NCI-H774 (cell line): ENCODE measurements at regions not wholly inside any gene's neighbourhood (a gene's known extent, or its start where the extent isn't known, plus 50 kb on each side); places are given as distances from the start of the nearest gene placed in this dataset.

ENCODE experiments used
- DNase-seq: peaks from one replicate; lab custom pipeline; 2025; lab: John Stamatoyannopoulos, UW

DNA sequence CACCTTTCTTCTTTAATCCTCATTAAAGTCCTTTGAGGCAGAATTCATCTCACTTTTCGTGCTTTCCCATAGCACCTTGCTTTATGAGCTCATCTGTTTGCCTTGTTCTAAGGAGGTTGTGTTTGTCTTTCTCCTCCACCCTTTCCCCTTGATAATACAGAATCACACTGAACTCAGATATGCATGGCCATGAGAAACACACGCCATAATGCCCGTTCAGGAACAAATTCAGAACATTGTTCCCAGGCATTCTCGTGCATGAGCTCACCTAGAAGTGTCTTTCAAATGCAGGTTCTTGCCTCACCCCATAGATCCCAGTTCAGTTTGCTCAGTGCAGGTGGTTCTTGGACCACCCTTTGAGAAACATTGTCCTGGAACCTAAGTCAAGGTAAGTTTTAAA, 71.1 kb downstream of the TMEM114 start:
- DNase-seq: no peak

GRCh38 chr16:8517280-8517679, 73.0 kb downstream of the TMEM114 start:
- DNase-seq: no peak

DNA sequence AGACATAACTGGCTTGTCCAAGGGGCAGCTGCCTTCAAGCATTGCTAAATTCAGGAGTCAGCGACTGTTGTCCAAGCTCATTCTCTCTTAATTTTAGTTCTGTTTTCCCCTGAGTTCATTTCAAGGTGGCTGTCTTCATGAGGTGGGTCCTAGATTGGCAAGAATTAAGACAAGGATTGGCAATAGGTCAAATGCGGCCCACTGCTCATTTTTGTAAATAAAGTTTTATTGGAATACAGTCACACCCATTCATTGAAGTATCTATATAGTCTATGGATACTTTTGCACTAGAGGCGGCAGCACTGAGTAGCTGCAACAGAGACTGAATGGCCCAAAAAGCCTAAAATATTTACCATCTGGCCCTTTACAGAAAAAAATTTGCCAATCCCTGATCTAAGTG, 73.8 kb downstream of the TMEM114 start:
- DNase-seq: no peak

- DNase-seq: no peak
Measured at GRCh38 chr16:8512941-8513624, 77.2 kb downstream of the TMEM114 start.

- no peak for DNase-seq
Measured at GRCh38 chr16:8511464-8511863, 78.8 kb downstream of the TMEM114 start.

GRCh38 chr16:8510160-8510559, 80.2 kb downstream of the TMEM114 start:
- DNase-seq: no peak

DNA sequence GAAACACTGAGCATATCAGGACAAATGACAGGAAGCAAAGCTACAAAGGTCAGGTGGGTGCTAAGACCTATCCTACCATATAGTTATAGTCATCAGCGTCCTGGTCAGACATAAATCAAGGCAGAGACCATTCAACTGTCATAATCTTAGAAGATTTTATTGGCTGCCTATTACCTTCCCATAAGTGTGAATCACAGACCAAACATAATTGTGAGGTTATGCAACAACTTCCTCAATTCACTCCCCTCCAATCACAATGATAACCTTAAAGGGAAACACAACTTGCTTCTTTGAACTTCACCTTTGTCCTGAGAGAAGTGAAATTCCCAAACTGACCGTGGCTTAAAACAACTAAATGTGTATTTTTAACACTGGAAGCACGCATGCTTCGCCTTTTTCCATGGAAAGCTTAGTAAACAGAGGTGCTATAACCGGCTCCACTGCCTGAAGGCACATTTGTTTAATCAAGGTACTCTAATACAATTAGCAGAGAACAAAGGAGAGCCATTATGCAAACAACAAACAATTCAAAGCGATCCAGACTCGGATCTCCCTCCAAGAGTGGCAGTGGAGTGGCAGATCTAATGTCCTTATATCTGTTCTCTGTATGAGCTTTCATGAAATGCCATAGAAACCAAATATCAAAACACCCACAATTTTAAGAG, 84.9 kb downstream of the TMEM114 start:
- DNase-seq: peak; percentile 85

- DNase-seq: no peak
Measured at GRCh38 chr16:8502446-8502845, 87.9 kb downstream of the TMEM114 start.

DNA sequence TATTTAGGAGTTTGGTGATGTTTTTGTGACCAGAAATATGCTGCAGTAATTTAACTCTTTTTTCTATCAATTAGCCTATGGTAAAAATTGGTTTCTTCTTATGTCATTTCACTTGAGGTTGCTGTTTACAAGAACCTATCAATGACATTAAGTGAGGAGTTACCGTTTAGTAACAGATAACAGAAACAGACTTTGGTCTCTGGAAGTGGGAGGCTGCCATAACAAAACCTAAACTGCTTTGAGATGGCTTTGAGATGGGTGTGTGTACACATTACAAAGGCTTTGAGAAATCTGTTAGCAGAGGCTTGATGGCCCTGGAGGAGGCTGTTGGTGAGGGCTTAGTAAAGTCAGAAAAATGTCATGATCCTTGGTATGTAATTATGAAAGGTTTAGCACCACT, 90.0 kb downstream of the TMEM114 start:
- no peak for DNase-seq

- DNase-seq: no peak
Measured at GRCh38 chr16:8496364-8496763, 93.9 kb downstream of the TMEM114 start.

DNA sequence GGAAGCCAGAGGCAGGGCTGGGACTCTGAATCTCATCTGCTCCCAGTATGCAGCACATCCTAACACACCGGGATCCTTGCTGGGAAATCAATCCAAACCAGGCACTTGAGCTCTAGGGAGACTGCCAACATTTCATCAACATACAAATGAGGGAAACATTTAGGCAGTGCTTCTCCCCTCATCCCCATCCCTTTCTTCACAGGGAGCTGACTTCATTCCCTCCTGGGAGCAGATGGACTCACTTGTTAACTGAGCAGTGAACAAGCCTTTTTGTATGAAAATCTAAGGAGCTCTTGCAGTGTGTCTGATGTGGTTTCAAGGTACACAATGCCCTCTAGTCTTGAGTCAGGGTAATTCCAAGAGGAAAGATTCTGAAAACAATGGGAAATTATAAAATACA, 96.3 kb downstream of the TMEM114 start:
- DNase-seq: peak; percentile 23

DNA sequence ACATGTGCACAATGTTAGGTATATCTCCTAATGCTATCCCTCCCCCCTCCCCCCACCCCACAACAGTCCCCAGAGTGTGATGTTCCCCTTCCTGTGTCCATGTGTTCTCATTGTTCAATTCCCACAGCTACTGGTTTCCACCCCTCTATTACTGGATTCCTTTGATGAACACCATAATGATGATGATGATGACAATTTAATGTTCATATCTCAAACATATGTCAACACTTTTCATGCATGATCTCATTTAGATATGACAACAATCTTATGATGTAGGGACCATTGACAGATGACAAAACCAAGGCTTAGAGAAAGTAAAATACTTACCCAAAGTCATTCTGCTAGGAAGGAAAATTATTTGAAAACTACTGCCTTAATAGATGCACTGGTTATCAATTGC, 97.6 kb downstream of the TMEM114 start:
- no peak for DNase-seq

DNA sequence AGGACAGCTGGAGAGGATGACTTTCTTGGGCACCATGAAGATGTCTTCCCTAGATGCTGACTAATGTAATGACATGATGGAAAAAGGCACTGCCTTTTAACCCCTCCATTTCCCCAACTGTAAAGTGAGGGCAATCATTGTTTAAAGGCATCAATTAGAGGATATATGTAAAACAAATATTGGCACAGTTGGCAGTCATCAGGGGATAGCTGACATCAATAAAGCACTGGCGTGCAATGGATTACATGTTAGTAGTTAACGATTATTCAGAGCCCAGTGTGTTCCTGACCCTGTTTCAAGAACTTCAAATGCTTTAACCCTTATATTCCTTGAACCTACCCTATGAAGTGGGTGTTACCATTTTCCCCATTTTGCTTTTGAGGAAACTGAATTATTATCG, 100.7 kb downstream of the TMEM114 start:
- no peak for DNase-seq

DNA sequence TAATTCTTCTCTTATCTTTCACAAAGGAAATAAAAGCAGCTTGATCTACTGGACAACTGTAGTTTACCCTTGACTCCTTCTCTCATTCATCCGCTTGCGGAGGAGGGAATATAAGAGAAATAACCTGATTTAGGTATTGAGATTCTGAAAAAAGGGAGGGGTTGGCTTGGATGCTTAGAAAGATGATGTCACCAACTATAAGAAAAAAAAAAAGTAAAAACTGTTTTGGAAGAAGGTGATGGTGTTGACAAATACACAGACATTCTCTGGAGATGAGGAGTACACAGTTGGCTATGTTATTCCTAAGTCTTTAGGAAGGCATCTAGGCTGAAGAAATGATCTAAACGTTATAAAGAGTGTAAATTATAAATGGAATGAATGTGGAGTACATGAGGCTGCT, 103.3 kb downstream of the TMEM114 start:
- no peak for DNase-seq

DNA sequence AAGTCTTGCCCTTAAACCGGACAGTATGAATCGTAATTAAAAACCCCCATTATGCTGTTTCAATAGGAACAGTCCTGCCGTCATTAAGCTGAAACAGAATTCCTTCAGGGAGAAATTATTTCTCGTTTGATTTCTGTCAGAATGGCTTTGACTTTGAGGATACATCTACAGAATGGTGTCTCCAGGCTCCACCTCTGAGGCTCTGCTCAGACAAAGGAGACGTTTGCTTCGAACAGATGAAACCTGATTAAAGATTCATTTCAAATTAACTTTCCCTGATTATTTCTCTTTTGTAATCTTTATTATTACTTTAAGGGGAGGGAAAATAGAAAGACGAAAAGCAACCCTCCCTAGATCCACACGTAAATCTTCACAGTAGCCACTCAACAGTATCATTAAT, 106.9 kb downstream of the TMEM114 start:
- DNase-seq: no peak

DNA sequence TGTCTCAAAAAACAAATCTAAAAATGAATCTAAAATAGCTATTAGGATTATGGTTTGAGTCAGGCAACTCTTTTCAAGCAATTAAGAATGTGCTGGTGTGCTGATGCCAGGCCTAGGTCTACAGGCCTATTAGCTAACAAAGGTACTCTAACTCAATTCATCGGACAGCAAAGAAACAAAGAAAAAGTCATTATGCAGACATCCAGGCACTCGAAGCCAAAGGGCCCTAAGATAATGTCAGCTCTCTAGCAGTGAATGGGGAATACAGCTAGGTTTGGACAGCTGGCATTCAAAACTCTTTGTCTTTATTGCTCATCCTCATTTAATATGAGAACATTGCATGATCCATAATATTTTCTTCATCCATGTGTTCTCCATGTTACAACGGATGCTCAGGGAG, 108.5 kb downstream of the TMEM114 start:
- DNase-seq: no peak

- DNase-seq: no peak
Measured at GRCh38 chr16:8476824-8477223, 113.5 kb downstream of the TMEM114 start.

DNA sequence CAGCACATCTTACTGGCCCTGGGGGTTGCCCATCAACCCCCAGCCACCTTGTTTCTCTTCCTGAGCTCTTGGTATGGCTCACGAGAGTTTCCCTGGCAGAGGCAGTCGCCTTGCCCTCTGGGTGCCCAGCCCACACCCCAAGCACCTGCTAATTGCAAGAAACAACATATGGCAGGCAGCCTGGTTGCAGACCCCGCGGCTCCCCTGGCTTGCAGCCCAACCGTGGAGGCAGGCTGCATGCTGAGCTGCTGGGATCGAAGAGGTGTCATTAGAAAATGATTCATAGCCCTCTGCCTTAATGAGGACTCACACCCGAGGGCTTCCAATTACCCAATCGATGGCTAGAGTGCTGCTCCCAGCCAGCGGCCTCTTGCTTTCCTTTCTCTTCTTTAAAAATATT, 115.7 kb downstream of the TMEM114 start:
- peak; percentile 68 for DNase-seq

DNA sequence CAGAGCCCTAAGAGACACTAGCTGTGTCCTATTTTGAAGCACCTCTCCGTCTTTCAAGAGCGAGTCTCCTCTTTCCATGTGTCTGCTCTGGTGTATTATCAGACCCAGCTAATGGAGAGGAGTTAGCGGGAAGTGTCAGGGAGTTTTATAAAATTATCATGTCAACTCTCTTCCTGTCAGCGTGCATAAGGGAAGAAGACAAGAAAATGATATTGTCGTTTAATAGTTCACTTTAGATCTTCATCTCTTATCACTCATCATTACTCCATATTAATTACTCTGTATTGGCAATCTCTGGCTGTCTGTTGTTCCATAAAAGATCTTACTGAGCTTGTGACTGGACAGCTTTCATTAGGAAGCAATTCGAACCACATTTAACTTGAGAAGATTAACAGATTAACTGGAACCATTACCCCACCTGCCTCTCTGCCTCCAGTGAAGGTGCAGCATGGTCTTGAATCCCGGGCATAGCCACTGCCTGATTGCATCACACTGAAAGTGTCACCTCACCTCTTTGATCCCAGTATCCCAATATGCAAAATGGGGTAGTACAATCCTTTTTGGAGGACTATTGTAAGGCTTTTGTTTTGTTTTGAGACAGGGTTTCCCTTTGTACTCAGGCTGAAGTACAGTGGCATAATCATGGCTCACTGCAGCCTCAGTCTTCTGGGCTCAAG, 121.1 kb downstream of the TMEM114 start:
- DNase-seq: no peak

DNA sequence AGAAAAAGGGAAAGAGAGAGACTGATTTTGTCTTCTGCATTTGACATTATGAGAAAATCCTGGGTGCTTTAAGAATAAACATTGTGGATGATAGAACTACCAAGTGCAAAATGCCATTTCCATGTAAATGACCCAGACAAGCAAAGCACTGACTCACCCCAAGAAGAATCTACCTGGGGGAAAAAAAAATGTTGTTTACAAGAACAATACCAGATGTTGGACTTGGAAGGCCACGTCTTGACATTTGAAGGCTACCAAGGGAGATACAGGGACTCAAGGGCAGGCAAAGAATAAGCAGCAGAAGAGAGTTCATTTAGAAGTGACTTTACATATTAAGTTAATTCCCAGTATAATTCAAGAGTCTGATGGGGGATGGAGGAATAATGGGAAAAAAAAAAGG, 125.3 kb downstream of the TMEM114 start:
- no peak for DNase-seq

DNA sequence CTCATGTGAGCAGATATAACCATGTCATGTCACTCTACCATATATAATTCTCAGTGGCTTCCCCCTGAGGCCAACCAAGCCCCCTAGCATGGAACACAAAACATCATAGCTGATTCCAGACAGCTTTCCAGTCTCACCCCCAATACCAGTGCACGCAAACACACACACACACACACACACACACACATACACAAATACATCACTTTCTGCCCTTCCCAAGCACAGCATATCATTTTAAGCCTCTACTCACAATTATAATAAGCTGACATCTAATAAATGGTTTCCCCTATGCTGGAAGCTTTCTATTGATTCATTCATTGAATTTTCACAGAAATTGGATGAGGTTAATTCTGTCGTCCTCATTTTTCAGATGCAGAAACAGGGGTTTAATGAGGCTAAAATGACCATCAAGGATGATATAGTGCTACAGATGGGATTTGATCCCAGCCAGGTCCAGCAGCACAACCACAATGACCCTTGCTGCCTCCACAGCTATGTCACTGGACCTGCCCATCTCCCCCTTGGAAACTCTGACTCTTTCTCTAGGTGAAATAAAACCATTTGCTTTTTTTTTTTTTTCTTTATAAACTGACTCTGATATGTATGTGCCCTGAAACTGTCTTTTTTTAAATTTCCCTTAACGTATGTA, 131.1 kb downstream of the TMEM114 start:
- no peak for DNase-seq

GRCh38 chr16:8458481-8459046, 131.7 kb downstream of the TMEM114 start:
- no peak for DNase-seq

DNA sequence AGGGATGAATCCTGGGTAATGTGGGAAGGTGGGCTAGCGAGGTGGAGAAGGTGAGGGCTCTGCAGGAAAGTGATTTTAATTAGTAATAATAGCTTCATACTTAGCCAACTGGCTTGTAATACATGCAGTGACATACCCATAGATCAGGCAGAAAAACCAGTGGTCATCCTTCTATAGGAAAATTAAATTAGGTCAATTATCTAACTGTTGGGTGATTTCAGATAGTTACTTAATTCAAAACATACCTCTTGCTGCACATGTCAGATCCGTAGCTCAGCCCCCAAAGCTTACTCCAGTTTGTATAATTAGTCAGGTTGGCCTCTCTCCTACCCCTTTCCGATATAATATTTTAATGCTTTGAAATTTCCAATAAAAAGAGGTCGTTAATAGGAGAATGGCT, 137.0 kb downstream of the TMEM114 start:
- no peak for DNase-seq
